Stomach (tissue), 8 donors: ENCODE measurements at regions not wholly inside any gene's neighbourhood (a gene's known extent, or its start where the extent isn't known, plus 50 kb on each side); places are given as distances from the start of the nearest gene placed in this dataset.

Experiments used
- DNase-seq, 2 donors: peaks; one replicate each; pipeline versions ENCODE4 v3.0.0 to v3.0.0-alpha.2; 2013 to 2019
- H3K27ac ChIP-seq, 5 donors: fragments of 200-600 bp in 4 of 5; sonication (generic) in 4 of 5; one replicate each; pipeline ENCODE4 v1.5.1; 2013 to 2019; ENCODE audit warnings: mild to moderate bottlenecking in 1 of 5, moderate library complexity in 1 of 5
- H3K27me3 ChIP-seq, 3 donors: fragments of 200-600 bp; sonication (generic); one replicate each; pipeline ENCODE4 v1.5.1; 2017 to 2019; ENCODE audit warnings: mixed run types in 1 of 3
- H3K36me3 ChIP-seq, 4 donors: fragments of 200-600 bp; sonication (generic); 1 replicate in 3 of 4; 2 replicates in 1 of 4; pipeline ENCODE4 v1.5.1; 2016 to 2019
- H3K4me1 ChIP-seq, 4 donors: fragments of 200-600 bp; sonication (generic); one replicate each; pipeline ENCODE4 v1.5.1; 2016 to 2019
- H3K4me3 ChIP-seq, 4 donors: fragments of 200-600 bp; sonication (generic) in 3 of 4; one replicate each; pipeline ENCODE4 v1.5.1; 2016 to 2019; ENCODE audit warnings: mild to moderate bottlenecking in 1 of 4
- H3K9me3 ChIP-seq, 4 donors: fragments of 200-600 bp; sonication (generic); one replicate each; pipeline ENCODE4 v1.5.1; 2016 to 2019
- EP300 ChIP-seq: sonication (generic); formaldehyde crosslinking; IDR thresholded peaks from one replicate; pipeline ENCODE4 v1.6.1; 2017; ENCODE audit warnings: antibody characterized with exemption
- POLR2A ChIP-seq, 4 donors: fragments of 450-650 bp; IDR thresholded peaks; one replicate each; pipeline ENCODE4 v1.6.1; 2016; ENCODE audit warnings: antibody characterized with exemption in 4 of 4, control low read depth in 2 of 4, mild to moderate bottlenecking in 1 of 4, moderate library complexity in 1 of 4
- POLR2AphosphoS5 ChIP-seq, 3 donors: sonication (generic); formaldehyde crosslinking; IDR thresholded peaks; one replicate each; pipeline ENCODE4 v1.6.1; 2016; ENCODE audit warnings: antibody characterized with exemption in 3 of 3
- WGBS, 5 donors: extraction: QIAGEN DNeasy Blood & Tissue Kit in 3 of 5; methylation state at CpG; one replicate each; pipeline versions ENCODE4 v1.1.5 to v1.1.7; 2013 to 2018; 5-methylcytosine and 5-hydroxymethylcytosine counted together
- intact Hi-C: fragments of 100-400 bp; cut with DNase I; formaldehyde crosslinking; loops from one replicate; pipeline ENCODE4 v1.15.1; 2023; ENCODE audit warnings: low total_unique reads
- TF ChIP-seq, protein P1 (sequence below), 7 experiments: fragments of 450-650 bp in 4 of 7; fragments of 200-600 bp in 3 of 7; sonication (generic) in 3 of 7; IDR thresholded peaks; one replicate each; pipeline ENCODE4 v1.5.1; 2016 to 2019; ENCODE audit warnings: antibody characterized with exemption in 7 of 7, control low read depth in 2 of 7, mild to moderate bottlenecking in 1 of 7
- donor health status: healthy with polysubstance abuse.
- donor health status: Bipolar disorder and iron deficiency.
- donor health status: healthy.

DNA sequence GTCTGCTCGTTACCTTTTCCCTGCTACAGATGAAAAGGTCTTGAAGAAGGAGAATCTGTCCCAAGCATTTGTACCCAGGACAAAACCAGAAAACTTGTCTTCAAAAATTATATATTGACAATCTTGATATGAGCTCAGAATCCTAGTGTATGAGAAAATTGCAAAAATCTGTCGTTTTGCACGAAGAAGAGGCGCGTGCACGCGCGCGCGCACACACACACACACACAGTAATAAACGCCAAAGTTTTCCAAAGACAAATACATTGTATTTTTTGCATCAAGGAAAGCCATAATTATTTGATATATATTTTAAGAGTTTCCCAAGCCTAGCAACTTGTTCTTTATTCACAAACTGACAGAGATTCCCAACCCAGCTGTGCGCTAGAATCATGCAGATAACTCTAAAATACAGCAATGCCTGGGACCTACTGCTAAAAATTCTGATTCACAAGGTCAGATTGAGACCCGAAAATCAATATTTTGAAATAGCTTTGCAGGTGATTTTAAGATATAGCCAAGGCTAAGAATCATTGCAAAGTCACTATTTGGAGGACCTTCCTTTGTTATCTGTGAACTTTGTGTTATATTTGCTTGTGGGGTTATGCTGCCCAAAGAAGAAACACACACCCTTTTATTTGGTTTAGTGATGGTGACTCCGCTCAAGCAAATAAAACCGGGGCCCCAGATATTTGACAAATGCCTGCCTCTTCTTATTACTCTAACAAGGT, 1287.7 kb upstream of the CDH6 start:
- no peak overlapping the region for H3K4me3 ChIP-seq
- H3K27me3 ChIP-seq = no peaks in the 10 kb centered on the region
- no peaks in the 10 kb centered on the region for H3K4me1 ChIP-seq
- peak in 1 of 2 donors; percentile 18 for DNase-seq
- 59 to 76% (median 69%) methylated on average over 15 of the region's 15 CpGs for WGBS, 5 donors
- TF ChIP-seq POLR2A (IDR thresholded peaks at IDR 0.05) (no peak), POLR2AphosphoS5 (IDR thresholded peaks at IDR 0.05) (no peak), EP300 (no peak)
- TF ChIP-seq, protein P1, sequence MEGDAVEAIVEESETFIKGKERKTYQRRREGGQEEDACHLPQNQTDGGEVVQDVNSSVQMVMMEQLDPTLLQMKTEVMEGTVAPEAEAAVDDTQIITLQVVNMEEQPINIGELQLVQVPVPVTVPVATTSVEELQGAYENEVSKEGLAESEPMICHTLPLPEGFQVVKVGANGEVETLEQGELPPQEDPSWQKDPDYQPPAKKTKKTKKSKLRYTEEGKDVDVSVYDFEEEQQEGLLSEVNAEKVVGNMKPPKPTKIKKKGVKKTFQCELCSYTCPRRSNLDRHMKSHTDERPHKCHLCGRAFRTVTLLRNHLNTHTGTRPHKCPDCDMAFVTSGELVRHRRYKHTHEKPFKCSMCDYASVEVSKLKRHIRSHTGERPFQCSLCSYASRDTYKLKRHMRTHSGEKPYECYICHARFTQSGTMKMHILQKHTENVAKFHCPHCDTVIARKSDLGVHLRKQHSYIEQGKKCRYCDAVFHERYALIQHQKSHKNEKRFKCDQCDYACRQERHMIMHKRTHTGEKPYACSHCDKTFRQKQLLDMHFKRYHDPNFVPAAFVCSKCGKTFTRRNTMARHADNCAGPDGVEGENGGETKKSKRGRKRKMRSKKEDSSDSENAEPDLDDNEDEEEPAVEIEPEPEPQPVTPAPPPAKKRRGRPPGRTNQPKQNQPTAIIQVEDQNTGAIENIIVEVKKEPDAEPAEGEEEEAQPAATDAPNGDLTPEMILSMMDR (IDR thresholded peaks at IDR 0.05) = no peak
- H3K27ac ChIP-seq = no peak overlapping the region
- intact Hi-C loops = no loop called here
- no peaks in the 10 kb centered on the region for H3K36me3 ChIP-seq
- peaks cover 0 to 14% (median 10%) of the 10 kb centered on the region in 4 donors for H3K9me3 ChIP-seq

DNA sequence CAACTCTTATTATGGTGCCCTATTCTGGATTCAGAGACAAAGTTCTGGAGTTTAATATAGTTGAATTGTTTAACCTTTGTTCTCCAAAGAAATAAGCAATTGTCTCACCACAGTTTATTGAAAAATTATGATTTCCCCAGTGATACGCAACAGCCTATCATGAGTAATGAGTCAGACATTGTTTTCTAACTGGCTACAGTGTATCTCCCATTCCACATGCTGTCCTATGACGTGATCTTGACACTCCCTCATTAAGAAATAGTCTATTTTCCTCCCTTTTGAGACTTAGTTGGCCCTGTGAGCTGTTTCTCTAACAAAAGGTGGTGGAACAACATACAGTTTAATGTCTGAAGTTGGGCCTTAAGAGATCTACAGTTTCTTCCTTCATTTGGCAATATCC, 1290.6 kb upstream of the CDH6 start:
- TF ChIP-seq EP300 = no peak
- TF ChIP-seq, protein P1 (IDR thresholded peaks at IDR 0.05) = no peak
- TF ChIP-seq POLR2AphosphoS5 (IDR thresholded peaks at IDR 0.05) = no peak
- TF ChIP-seq POLR2A (IDR thresholded peaks at IDR 0.05) = no peak
- intact Hi-C loops = no loop called here
- peaks cover 0 to 1% (median 0%) of the 10 kb centered on the region in 4 donors for H3K9me3 ChIP-seq

DNA sequence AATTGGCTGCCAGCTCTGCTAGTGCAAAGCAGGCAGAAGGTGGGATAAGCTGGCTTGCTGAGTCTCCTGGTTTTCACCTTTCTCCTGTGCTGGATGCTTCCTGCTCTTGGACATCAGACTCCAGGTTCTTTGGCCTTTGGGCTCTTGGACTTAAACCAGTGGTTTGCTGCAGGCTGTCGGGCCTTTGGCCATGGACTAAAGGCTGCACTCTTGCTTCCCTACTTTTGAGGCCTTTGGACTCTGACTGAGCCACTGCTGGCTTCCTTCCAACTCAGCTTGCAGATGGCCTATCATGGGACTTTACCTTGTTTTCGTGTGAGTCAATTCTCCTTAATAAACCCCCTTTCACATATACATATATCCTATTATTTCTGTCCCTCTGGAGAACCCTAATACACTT, 1293.9 kb upstream of the CDH6 start:
- intact Hi-C loops = no loop called here
- peaks cover 0 to 9% (median 4%) of the 10 kb centered on the region in 4 donors for H3K9me3 ChIP-seq
- H3K27me3 ChIP-seq = no peaks in the 10 kb centered on the region
- TF ChIP-seq EP300 (no peak), POLR2AphosphoS5 (IDR thresholded peaks at IDR 0.05) (no peak), POLR2A (IDR thresholded peaks at IDR 0.05) (no peak)
- TF ChIP-seq, protein P1 (IDR thresholded peaks at IDR 0.05) = no peak
- no peaks in the 10 kb centered on the region for H3K36me3 ChIP-seq
- H3K27ac ChIP-seq = no peak overlapping the region
- peak; percentile 33 to 55 for DNase-seq
- H3K4me1 ChIP-seq = no peaks in the 10 kb centered on the region
- 33 to 43% (median 41%) methylated on average over 2 of the region's 2 CpGs for WGBS, 5 donors
- H3K4me3 ChIP-seq = no peak overlapping the region

More for the DNA sequence above, 1290.6 kb upstream of the CDH6 start:
- Histone ChIP-seq H3K4me3 (no peak overlapping the region), H3K4me1 (no peaks in the 10 kb centered on the region), H3K36me3 (no peaks in the 10 kb centered on the region), H3K27ac (no peak overlapping the region), H3K27me3 (no peaks in the 10 kb centered on the region)
- no peak for DNase-seq
- WGBS, 5 donors = 62 to 72% (median 66%) methylated on average over 2 of the region's 2 CpGs

DNA sequence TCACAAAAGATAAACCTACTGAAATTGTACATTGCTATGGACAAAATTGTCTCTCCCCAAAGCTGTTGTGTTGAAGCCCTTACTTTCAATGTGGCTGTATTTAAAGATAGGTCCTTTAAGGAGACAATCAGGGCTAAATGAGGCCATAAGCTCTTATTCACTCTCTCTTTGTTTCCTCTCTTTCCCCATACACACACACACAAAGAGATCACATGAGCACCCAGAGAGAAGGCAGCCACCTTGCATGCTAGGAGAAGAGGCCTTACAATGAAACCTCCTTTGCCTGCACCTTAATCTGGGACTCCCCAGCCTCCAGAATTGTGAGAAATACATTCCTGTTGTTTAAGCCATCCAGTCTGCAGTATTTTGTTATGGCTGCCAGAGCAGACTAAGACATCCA, 1295.6 kb upstream of the CDH6 start:
- intact Hi-C loops = no loop called here
- Histone ChIP-seq H3K36me3 (no peaks in the 10 kb centered on the region), H3K9me3 (peaks cover 0 to 9% (median 4%) of the 10 kb centered on the region in 4 donors), H3K27ac (no peak overlapping the region), H3K27me3 (no peaks in the 10 kb centered on the region), H3K4me3 (no peak overlapping the region), H3K4me1 (no peaks in the 10 kb centered on the region)
- no peak for DNase-seq
- TF ChIP-seq POLR2A (IDR thresholded peaks at IDR 0.05) (no peak), POLR2AphosphoS5 (IDR thresholded peaks at IDR 0.05) (no peak), EP300 (no peak)
- TF ChIP-seq, protein P1 (IDR thresholded peaks at IDR 0.05) = no peak
